GM12878 (cell line): ENCODE measurements at regions not wholly inside any gene's neighbourhood (a gene's known extent, or its start where the extent isn't known, plus 50 kb on each side); places are given as distances from the start of the nearest gene placed in this dataset.

Experiments
- ATAC-seq: fragments of 200-7000 bp; cut with Tn5 transposase; 3 replicates; pipeline ENCODE4 v1.9.1; 2020; ENCODE audit warnings: mild to moderate bottlenecking, moderate library complexity
- BruUV-seq: library from RNA; stranded (reverse); fragments of 400-500 nt; replicated peaks from 2 replicates; lab custom pipeline; 2021; lab: Mats Ljungman, UMichigan
- CTCF ChIA-PET: fragments of 300-600 bp; sonication (Branson Sonifier 250); formaldehyde crosslinking; extraction: SDS; loops from one replicate; lab custom pipeline; 2021; ENCODE audit warnings: inconsistent platforms; lab: Yijun Ruan, JAX
- POLR2A ChIA-PET: fragments of 350-600 bp; formaldehyde crosslinking; extraction: SDS; loops from one replicate; lab custom pipeline; 2021; ENCODE audit warnings: inconsistent platforms; lab: Charles Lee
- RAD21 ChIA-PET: fragments of 300-600 bp; sonication (Branson Sonifier 250); formaldehyde crosslinking; loops from one replicate; lab custom pipeline; 2023; ENCODE audit warnings: antibody characterized with exemption; ENCODE audit not compliant: unreplicated experiment; lab: Charles Lee
- SMC1A ChIA-PET: fragments of 300-600 bp; sonication (Branson Sonifier 250); formaldehyde crosslinking; loops from one replicate; lab custom pipeline; 2023; ENCODE audit not compliant: unreplicated experiment, uncharacterized antibody; lab: Charles Lee
- DNase-seq: peaks from one replicate; pipeline ENCODE4 v3.0.0-alpha.2; 2011; ENCODE audit warnings: low read depth, low spot score
- FAIRE-seq: peaks from 3 replicates; lab custom pipeline; 2011; peaks lifted over from hg19 to GRCh38; lab: Jason Lieb, UNC
- H2AFZ ChIP-seq: 2 replicates; pipeline ENCODE4 v1.6.0; 2011; ENCODE audit warnings: low read depth, low read length, control low read depth; ENCODE audit not compliant: control insufficient read depth
- H3K27ac ChIP-seq: 2 replicates; pipeline ENCODE4 v1.5.1; 2011; ENCODE audit warnings: control low read depth; ENCODE audit not compliant: control insufficient read depth, insufficient read depth
- H3K27me3 ChIP-seq, 2 experiments: replicated peaks in 1 of 2; 2 replicates each; pipeline versions ENCODE4 v1.6.0 to v1.6.1; 2011; ENCODE audit warnings: low read length in 1 of 2; ENCODE audit not compliant: control insufficient read depth in 2 of 2, insufficient read depth in 2 of 2
- H3K36me3 ChIP-seq, 2 experiments: 2 replicates each; pipeline ENCODE4 v1.5.1; 2011; ENCODE audit warnings: low read length in 1 of 2; ENCODE audit not compliant: control insufficient read depth in 2 of 2, insufficient read depth in 2 of 2
- H3K4me1 ChIP-seq: 2 replicates; pipeline ENCODE4 v1.6.1; 2011; ENCODE audit warnings: mild to moderate bottlenecking, low read length, moderate library complexity, mixed read lengths; ENCODE audit not compliant: control insufficient read depth, insufficient read depth
- H3K4me2 ChIP-seq: 2 replicates; pipeline ENCODE4 v1.6.0; 2011; ENCODE audit warnings: control low read depth; ENCODE audit not compliant: control insufficient read depth, insufficient read depth
- H3K4me3 ChIP-seq: fragments of 200-600 bp; sonication (generic); 2 replicates; pipeline ENCODE4 v1.5.1; 2016
- H3K79me2 ChIP-seq: 2 replicates; pipeline ENCODE4 v1.6.0; 2011; ENCODE audit warnings: low read length; ENCODE audit not compliant: control insufficient read depth, insufficient read depth
- H3K9ac ChIP-seq: 2 replicates; pipeline ENCODE4 v1.8.0; 2011; ENCODE audit warnings: low read length, control low read depth, mixed read lengths; ENCODE audit not compliant: control insufficient read depth, insufficient read depth
- H3K9me3 ChIP-seq: replicated peaks from 3 replicates; pipeline ENCODE4 v1.5.1; 2011; ENCODE audit warnings: mild to moderate bottlenecking, low read length; ENCODE audit not compliant: control insufficient read depth, insufficient read depth
- H4K20me1 ChIP-seq: 2 replicates; pipeline ENCODE4 v1.6.0; 2011; ENCODE audit not compliant: control insufficient read depth, insufficient read depth
- ATF7 ChIP-seq: fragments of 450-650 bp; IDR thresholded peaks from 2 replicates; pipeline ENCODE4 v1.6.1; 2016; ENCODE audit warnings: low read depth, mild to moderate bottlenecking
- ETV6 ChIP-seq, 2 experiments: fragments of 450-650 bp in 1 of 2; IDR thresholded peaks in 1 of 2; conservative IDR thresholded peaks in 1 of 2; 2 replicates each; pipeline ENCODE4 v1.6.1; 2014; ENCODE audit warnings: antibody characterized with exemption in 1 of 2, borderline replicate concordance in 1 of 2, low read depth in 1 of 2, mild to moderate bottlenecking in 1 of 2, moderate library complexity in 1 of 2
- GATAD2B ChIP-seq: fragments of 450-650 bp; conservative IDR thresholded peaks from 2 replicates; pipeline ENCODE4 v1.6.1; 2017; ENCODE audit warnings: low read depth, mild to moderate bottlenecking, moderate library complexity
- HDAC6 ChIP-seq: fragments of 200-600 bp; sonication (generic); IDR thresholded peaks from one replicate; pipeline ENCODE4 v1.8.0; 2017; ENCODE audit warnings: antibody characterized with exemption; ENCODE audit not compliant: unreplicated experiment
- MEF2A ChIP-seq: IDR thresholded peaks from 2 replicates; pipeline ENCODE4 v1.6.1; 2011; ENCODE audit warnings: low read depth, mild to moderate bottlenecking, low read length, moderate library complexity; ENCODE audit not compliant: insufficient read depth
- NRF1 ChIP-seq: conservative IDR thresholded peaks from 2 replicates; pipeline ENCODE4 v1.6.1; 2011; ENCODE audit warnings: mild to moderate bottlenecking, low read depth, low read length, improper control_type of control experiment
- RUNX3 ChIP-seq: IDR thresholded peaks from 2 replicates; pipeline ENCODE4 v1.6.1; 2012; ENCODE audit warnings: low read length, inconsistent platforms
- SIN3A ChIP-seq: IDR thresholded peaks from 2 replicates; pipeline ENCODE4 v1.6.1; 2012; ENCODE audit warnings: low read depth, low read length, improper control_type of control experiment
- TBL1XR1 ChIP-seq: IDR thresholded peaks from 2 replicates; pipeline ENCODE4 v1.6.1; 2012; ENCODE audit warnings: low read depth, low read length, improper control_type of control experiment
- ZNF207 ChIP-seq: fragments of 450-650 bp; IDR thresholded peaks from 2 replicates; pipeline ENCODE4 v1.6.1; 2014; ENCODE audit warnings: antibody characterized with exemption, mild to moderate bottlenecking, borderline replicate concordance
- ZNF24 ChIP-seq: fragments of 450-650 bp; IDR thresholded peaks from 2 replicates; pipeline ENCODE4 v1.6.1; 2017; ENCODE audit warnings: antibody characterized with exemption, mild to moderate bottlenecking
- WGBS: methylation state at CpG from one replicate; pipeline ENCODE4 v1.1.6; 2016; ENCODE audit warnings: low lambda C conversion rate; ENCODE audit not compliant: insufficient replicate concordance, insufficient coverage; ENCODE audit errors: missing lambda C conversion rate; 5-methylcytosine and 5-hydroxymethylcytosine counted together
- in situ Hi-C: fragments of 300-500 bp; cut with MboI; formaldehyde crosslinking; loops from 9 replicates; pipeline ENCODE4 v1.14.3; 2018; ENCODE audit warnings: mixed read lengths
- intact Hi-C: fragments of 100-400 bp; cut with micrococcal nuclease; formaldehyde crosslinking; loops from one replicate; pipeline ENCODE4 v1.14.2; 2022; ENCODE audit not compliant: unreplicated experiment
- TF ChIP-seq, protein P1 (sequence below): IDR thresholded peaks from 2 replicates; pipeline ENCODE4 v1.6.1; 2012; ENCODE audit warnings: low read depth, low read length, improper control_type of control experiment
- TF ChIP-seq, protein P2 (sequence below): IDR thresholded peaks from 2 replicates; pipeline ENCODE4 v1.6.1; 2011; ENCODE audit warnings: borderline replicate concordance, low read depth, mild to moderate bottlenecking, moderate library complexity, mixed read lengths, low read length; ENCODE audit not compliant: insufficient read depth; ENCODE audit errors: extremely low read length
- TF ChIP-seq, protein P3 (sequence below): fragments of 150-350 bp; IDR thresholded peaks from 2 replicates; pipeline ENCODE4 v1.6.1; 2016; ENCODE audit warnings: low read depth, low read length

DNA sequence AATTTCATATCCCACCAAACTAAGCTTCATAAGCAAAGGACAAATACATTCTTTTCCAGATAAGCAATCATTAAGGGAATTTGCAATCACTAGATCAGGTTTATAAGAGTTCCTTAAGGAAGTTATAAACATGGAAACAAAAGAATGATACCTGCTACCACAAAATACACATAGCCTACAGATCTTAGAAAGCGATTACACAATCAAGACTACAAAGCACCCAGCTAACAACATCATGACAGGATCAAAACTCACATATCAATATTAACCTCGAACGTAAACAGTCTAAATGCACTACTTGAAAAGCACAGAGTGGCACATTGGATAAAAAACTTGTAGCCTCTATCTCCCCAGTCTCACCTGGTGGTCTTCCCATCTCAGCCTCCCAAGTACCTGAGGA is 512.4 kb upstream of the PTGER4 start (continued):
- TF ChIP-seq, protein P1, sequence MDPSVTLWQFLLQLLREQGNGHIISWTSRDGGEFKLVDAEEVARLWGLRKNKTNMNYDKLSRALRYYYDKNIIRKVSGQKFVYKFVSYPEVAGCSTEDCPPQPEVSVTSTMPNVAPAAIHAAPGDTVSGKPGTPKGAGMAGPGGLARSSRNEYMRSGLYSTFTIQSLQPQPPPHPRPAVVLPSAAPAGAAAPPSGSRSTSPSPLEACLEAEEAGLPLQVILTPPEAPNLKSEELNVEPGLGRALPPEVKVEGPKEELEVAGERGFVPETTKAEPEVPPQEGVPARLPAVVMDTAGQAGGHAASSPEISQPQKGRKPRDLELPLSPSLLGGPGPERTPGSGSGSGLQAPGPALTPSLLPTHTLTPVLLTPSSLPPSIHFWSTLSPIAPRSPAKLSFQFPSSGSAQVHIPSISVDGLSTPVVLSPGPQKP, result no peak

DNA sequence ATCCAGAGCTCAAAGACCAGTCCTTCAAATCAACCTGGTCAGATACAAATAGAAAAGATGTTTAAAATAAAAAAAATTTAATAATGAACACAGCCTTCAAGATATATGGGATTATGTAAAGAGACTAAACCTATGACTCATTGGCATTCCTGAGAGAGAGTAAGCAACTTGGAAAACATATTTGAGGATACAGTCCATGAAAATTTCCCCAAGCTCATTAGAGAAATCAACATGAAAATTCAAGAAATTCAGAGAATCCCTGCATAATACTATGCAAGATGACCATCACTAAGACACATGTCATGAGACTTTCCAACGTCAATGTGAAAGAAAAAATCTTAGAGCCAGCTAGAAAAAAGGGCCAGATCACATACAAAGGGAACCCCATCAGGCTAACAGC is 512.9 kb upstream of the PTGER4 start:
- ChIA-PET RAD21 (interaction anchor here (2.0 kb wide), 1 partner anchor 519 kb away, joined by 7 read pairs; no protein-coding TSS in a partner anchor), SMC1A (interaction anchor here (0.6 to 1.6 kb wide), 3 partner anchors 97 to 524 kb away, joined by 3 to 4 read pairs (median 3); no protein-coding TSS in a partner anchor), CTCF (interaction anchor here (0.7 to 1.3 kb wide), 4 partner anchors 71 to 566 kb away, joined by 3 to 5 read pairs (median 3); no protein-coding TSS in a partner anchor), POLR2A (no interaction called here)
- no peaks in the 10 kb centered on the region for H3K4me1 ChIP-seq
- H3K27me3 ChIP-seq, result no peaks in the 10 kb centered on the region
- WGBS, result 0% methylated on average over 1 of the region's 1 CpG
- ATAC-seq (no peak), FAIRE-seq (no peak), DNase-seq (no peak)
- H3K9me3 ChIP-seq, result no peaks in the 10 kb centered on the region; the same call in 2 of the 3 replicates
- H4K20me1 ChIP-seq, result no peaks in the 10 kb centered on the region
- no peak overlapping the region for H3K27ac ChIP-seq
- intact Hi-C loops, result no loop called here
- H2AFZ ChIP-seq, result no peak overlapping the region
- H3K4me3 ChIP-seq, result no peak overlapping the region
- TF ChIP-seq SIN3A, result no peak
- TF ChIP-seq ZNF24, result no peak
- TF ChIP-seq, protein P2, sequence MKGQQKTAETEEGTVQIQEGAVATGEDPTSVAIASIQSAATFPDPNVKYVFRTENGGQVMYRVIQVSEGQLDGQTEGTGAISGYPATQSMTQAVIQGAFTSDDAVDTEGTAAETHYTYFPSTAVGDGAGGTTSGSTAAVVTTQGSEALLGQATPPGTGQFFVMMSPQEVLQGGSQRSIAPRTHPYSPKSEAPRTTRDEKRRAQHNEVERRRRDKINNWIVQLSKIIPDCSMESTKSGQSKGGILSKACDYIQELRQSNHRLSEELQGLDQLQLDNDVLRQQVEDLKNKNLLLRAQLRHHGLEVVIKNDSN, result no peak
- no peak for TF ChIP-seq MEF2A
- no peak for TF ChIP-seq HDAC6
- TF ChIP-seq, protein P3, sequence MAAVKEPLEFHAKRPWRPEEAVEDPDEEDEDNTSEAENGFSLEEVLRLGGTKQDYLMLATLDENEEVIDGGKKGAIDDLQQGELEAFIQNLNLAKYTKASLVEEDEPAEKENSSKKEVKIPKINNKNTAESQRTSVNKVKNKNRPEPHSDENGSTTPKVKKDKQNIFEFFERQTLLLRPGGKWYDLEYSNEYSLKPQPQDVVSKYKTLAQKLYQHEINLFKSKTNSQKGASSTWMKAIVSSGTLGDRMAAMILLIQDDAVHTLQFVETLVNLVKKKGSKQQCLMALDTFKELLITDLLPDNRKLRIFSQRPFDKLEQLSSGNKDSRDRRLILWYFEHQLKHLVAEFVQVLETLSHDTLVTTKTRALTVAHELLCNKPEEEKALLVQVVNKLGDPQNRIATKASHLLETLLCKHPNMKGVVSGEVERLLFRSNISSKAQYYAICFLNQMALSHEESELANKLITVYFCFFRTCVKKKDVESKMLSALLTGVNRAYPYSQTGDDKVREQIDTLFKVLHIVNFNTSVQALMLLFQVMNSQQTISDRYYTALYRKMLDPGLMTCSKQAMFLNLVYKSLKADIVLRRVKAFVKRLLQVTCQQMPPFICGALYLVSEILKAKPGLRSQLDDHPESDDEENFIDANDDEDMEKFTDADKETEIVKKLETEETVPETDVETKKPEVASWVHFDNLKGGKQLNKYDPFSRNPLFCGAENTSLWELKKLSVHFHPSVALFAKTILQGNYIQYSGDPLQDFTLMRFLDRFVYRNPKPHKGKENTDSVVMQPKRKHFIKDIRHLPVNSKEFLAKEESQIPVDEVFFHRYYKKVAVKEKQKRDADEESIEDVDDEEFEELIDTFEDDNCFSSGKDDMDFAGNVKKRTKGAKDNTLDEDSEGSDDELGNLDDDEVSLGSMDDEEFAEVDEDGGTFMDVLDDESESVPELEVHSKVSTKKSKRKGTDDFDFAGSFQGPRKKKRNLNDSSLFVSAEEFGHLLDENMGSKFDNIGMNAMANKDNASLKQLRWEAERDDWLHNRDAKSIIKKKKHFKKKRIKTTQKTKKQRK, result no peak
- no peak for TF ChIP-seq GATAD2B
- no peak for TF ChIP-seq NRF1
- no peak for TF ChIP-seq TBL1XR1
- TF ChIP-seq ETV6 (conservative IDR thresholded peaks at IDR 0.05 in 1 of 2, IDR thresholded peaks at IDR 0.05 in 1 of 2; ENCODE audit: borderline replicate concordance in 1 of 2, low read depth in 1 of 2), result no peak
- no peak for TF ChIP-seq RUNX3
- no peak for TF ChIP-seq ZNF207
- no peak for TF ChIP-seq ATF7
- no TSS peak for BruUV-seq
- in situ Hi-C loops, result no loop called here
- H3K9ac ChIP-seq, result no peak overlapping the region
- no peak overlapping the region for H3K4me2 ChIP-seq
- H3K79me2 ChIP-seq, result no peaks in the 10 kb centered on the region
- no peaks in the 10 kb centered on the region for H3K36me3 ChIP-seq
